NCI-H510A (cell line): ENCODE measurements at regions not wholly inside any gene's neighbourhood (a gene's known extent, or its start where the extent isn't known, plus 50 kb on each side); places are given as distances from the start of the nearest gene placed in this dataset.

Experiments used
- DNase-seq: peaks from one replicate; lab custom pipeline; 2025; lab: John Stamatoyannopoulos, UW

DNA sequence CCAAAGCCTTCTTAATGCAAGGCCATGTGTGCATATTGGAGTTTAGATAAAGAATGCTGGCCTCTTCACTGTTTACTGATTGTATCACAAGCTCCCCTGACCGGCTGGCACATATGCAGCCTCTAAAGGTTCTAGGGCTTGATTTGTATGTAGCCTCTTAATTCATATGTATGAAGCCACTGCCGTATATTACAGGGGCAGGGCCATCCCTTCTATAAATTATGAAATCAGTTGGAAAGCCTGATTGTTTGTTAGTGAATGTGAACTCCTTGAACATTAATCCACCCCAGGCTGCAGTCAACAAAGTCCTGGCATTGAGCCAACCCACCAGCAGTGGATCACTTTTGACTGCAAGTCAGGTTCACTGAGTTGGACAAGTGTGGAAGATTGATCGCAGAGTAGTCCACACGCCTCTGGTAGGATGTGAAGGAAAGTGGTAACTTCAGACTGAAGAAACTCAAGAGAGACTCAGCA is 61.6 kb upstream of the PARD3B start:
- DNase-seq: peak; percentile 24

DNA sequence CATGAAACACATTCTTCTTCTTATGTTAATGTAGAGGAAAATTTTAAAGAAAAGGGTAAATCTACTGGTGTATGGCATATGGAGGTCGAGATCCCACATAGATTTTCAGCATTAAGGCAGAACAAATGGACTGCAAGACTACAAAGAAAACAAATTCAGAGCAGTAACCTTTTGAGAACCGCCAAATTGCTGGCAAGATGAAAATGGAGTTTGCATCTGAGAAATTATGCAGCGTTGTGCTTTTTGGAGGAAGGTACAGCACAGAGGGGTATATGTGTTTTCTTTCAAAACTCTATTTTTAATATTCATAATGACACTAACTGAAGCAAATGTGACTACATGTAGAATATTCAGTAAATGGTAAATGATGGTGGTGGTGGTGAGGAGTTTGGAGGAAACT is 59.0 kb upstream of the PARD3B start:
- no peak for DNase-seq

DNA sequence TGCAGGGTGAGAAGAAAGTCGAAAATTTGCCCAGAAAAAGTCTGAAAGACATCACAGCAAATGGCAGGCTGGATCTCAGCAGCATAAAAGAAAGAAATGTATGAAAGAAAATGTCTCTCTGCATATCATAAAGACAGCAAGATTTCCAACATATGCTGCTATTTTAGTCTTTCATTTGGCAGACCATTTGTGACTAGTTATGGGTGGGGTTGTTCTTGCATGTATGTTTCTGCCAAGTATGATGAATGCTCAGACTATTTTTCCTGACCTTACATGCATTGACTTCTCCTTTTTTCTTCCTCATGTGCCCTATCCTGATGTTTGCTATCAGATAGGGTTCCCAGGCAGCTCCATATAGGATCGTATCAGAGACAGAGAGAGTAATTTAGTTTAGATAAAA is 58.5 kb upstream of the PARD3B start:
- no peak for DNase-seq

DNA sequence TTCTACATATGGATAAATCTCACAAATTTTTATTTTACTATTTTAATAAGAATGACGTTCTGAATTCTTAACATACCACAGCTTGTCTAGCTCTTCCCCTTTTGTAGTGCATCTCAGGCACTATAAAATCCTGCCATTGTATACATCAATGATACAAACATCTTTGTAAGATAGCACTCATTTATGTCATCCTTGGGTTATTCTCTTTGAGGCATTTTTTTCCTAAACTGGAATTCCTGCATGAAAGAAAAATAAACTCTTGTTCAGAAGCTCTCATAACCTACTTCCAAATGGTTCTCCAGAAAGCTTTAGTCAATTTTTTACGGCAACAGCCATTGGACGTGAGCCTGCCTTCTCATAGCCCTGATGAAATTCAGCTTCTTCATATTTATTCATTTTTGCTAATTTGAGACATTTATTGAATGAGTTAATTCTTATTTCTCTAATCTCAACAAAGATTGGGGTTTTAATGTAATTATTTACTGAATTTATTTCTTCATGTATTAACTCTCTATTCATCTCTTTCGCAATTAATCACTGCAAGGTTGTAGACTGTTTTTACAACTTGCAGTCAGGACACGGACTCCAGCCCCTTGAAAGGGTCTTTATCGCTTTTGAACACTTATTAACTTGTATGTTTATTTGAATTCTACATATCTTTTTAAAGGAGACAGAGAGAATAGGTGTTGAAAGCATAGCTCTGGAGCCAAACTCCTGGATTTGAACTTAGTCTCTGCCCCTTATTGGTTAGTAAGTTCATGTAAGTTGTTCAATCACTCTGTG is 57.6 kb upstream of the PARD3B start:
- DNase-seq: no peak

DNA sequence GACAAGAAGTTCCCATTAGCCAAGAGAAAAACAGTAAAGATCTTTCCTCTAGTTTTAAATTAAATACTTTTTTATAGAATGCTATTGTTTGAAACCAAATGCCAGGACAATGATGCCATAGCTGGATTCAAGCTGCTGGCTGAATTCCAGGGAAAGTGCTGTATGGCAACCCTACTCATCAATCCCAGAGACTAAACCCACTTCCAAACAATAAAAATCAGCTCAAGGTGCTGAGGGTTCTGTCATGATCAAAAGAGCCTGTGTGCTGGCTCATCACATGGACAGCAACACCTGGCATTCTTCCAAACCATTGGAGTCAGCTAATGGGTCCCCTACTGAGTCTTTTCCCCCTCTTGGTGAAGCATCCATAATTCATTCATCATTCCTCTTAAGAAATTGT is 53.7 kb upstream of the PARD3B start:
- DNase-seq: peak; percentile 30

DNA sequence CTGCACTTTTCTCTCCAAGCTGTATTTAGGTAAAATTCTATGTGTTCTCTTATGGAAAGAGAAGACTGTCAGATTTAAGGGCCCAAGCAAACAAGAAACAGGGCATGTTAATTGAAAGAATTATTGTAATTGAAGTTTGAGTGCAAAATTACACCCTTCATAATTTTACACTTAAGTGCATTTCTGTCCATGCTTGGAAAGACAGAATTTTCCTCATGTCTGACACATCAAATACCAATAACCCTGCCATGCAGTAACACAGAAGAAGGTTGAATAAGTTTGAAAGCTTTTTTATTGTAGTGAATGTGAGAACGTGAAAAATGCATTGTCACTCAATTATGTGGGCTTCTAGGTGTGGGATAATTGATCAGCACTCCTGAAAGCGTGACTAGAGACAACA is 52.9 kb upstream of the PARD3B start:
- DNase-seq: no peak

DNA sequence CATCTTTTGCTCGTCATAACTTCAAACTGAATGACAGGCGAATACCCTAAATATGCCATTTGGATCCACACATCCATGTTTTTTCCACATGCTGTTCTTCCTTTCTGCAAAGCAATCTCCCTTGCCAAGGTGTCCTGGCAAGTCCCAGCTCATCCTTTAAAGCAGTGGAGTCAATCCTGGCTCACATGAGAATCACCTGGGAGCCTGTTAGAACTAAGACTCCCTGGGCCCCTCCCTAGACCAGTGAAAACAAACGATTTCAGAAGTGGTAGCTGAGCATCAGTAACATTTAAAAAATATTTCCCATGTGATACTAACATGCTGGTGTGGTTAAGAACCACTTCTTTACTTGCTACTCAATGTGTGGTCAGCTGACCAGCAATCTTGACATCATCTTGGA is 50.6 kb upstream of the PARD3B start:
- DNase-seq: no peak

DNA sequence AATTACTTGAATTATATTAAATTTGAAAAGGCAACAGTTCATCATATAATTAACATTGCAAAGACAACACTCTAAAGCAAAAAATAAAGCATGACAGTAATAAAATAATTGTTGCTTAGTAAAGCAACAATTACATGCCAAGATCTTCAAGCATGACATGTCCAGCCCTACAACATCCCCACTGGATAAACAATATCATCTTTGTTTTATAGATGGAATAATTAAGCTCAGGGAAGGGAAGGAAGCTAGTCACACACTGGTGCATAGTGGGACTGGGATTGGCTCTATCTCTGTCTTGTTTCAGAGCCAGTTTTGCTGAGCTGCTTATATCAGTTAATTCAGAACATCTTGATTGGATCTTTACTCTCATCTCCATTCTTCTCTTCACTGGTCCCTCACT is 49.9 kb upstream of the PARD3B start:
- DNase-seq: no peak
